Type B pancreatic cell (in vitro differentiated cells): ENCODE measurements at regions not wholly inside any gene's neighbourhood (a gene's known extent, or its start where the extent isn't known, plus 50 kb on each side); places are given as distances from the start of the nearest gene placed in this dataset.

Experiments
- DNase-seq: peaks from one replicate; pipeline ENCODE4 v3.0.0; 2021; ENCODE audit warnings: mixed read lengths; ENCODE audit not compliant: unreplicated experiment; ENCODE audit errors: extremely low spot score
- H3K27ac Mint-ChIP-seq: 2 replicates; pipeline ENCODE4 v1.8.0; 2021; ENCODE audit warnings: mild to moderate bottlenecking, mixed read lengths
- H3K27me3 Mint-ChIP-seq: 2 replicates; pipeline ENCODE4 v1.8.0; 2021; ENCODE audit warnings: mixed read lengths
- H3K36me3 Mint-ChIP-seq: 2 replicates; pipeline ENCODE4 v1.8.0; 2021; ENCODE audit warnings: mixed read lengths
- H3K4me1 Mint-ChIP-seq: one replicate; pipeline ENCODE4 v1.8.0; 2021; ENCODE audit warnings: mixed read lengths; ENCODE audit not compliant: unreplicated experiment
- H3K4me3 Mint-ChIP-seq: 2 replicates; pipeline ENCODE4 v1.8.0; 2021; ENCODE audit warnings: mild to moderate bottlenecking, mixed read lengths
- H3K9me3 Mint-ChIP-seq: 2 replicates; pipeline ENCODE4 v1.8.0; 2021; ENCODE audit warnings: mixed read lengths
- TF ChIP-seq, protein P1 (sequence below): fragments of 200-600 bp; sonication (generic); conservative IDR thresholded peaks from 2 replicates; pipeline ENCODE4 v1.5.0; 2021; ENCODE audit warnings: antibody characterized with exemption, mild to moderate bottlenecking

DNA sequence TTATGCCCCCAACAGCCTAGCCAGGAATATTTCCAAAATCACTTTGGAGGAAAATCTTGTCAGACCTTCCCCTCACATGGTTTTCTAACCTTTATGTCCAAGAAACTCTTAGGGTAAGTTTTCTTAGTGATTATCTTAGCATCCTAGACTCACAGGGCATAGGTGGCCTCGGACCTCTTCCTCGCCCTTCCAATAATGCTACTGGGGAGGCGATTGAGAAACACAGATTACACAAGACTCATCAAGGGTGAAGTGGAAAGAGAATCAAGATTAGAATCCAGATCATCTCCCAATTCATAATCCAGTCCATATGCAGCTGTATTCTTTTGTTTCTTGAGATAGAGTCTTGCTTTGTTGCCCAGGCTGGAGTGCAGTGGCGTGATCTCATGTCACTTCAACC is 358.4 kb upstream of the CDH5 start:
- Mint-ChIP-seq H3K27me3 (peaks cover 7% of the 10 kb centered on the region), H3K4me3 (no peak overlapping the region), H3K36me3 (no peaks in the 10 kb centered on the region), H3K4me1 (no peaks in the 10 kb centered on the region), H3K27ac (no peak overlapping the region), H3K9me3 (no peaks in the 10 kb centered on the region)
- TF ChIP-seq, protein P1, sequence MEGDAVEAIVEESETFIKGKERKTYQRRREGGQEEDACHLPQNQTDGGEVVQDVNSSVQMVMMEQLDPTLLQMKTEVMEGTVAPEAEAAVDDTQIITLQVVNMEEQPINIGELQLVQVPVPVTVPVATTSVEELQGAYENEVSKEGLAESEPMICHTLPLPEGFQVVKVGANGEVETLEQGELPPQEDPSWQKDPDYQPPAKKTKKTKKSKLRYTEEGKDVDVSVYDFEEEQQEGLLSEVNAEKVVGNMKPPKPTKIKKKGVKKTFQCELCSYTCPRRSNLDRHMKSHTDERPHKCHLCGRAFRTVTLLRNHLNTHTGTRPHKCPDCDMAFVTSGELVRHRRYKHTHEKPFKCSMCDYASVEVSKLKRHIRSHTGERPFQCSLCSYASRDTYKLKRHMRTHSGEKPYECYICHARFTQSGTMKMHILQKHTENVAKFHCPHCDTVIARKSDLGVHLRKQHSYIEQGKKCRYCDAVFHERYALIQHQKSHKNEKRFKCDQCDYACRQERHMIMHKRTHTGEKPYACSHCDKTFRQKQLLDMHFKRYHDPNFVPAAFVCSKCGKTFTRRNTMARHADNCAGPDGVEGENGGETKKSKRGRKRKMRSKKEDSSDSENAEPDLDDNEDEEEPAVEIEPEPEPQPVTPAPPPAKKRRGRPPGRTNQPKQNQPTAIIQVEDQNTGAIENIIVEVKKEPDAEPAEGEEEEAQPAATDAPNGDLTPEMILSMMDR, result no peak
- no peak for DNase-seq

DNA sequence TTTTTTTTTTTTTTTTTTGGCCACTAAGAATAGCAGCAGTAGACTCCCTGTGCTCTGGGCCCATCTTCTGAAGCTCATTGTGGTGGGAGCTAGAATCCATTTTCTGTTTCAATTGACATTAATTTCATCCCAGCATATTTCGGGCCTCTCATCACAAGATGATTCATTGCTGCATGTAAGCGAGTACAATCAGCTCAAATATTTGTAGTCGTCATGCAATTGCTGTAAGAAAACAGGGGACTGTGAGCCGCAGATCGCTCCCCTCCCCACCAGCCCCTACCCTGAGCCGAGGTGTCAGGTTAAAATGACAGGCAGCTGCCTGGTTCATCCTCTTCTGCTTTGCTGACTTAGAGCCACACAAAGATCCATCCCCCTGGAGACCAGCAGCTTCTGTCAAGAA is 358.8 kb upstream of the CDH5 start:
- H3K36me3 Mint-ChIP-seq, result no peaks in the 10 kb centered on the region
- TF ChIP-seq, protein P1, result no peak
- H3K27me3 Mint-ChIP-seq, result peaks cover 3% of the 10 kb centered on the region
- H3K9me3 Mint-ChIP-seq, result no peaks in the 10 kb centered on the region
- H3K27ac Mint-ChIP-seq, result no peak overlapping the region
- no peak overlapping the region for H3K4me3 Mint-ChIP-seq
- no peaks in the 10 kb centered on the region for H3K4me1 Mint-ChIP-seq
- no peak for DNase-seq

DNA sequence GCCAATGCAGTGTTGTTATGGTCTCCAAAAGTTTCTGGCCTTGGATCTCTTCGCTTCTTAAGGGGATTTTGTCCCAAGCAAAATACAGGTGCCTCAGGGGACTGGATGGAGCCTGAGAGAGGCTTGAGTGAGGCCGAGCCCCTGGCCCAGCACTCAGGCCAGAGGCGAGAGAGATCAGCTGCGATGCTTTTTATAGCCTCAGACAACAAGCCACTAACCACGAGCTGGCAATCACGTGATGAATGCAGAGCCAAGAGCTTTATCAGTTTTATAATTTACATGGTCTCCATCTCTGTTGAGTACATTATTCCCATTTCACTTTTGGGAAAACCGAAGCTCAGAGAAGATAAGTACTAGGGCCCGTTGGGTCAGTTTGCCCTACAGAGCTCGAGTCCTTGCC is 360.0 kb upstream of the CDH5 start:
- H3K27ac Mint-ChIP-seq, result no peak overlapping the region
- H3K36me3 Mint-ChIP-seq, result no peaks in the 10 kb centered on the region
- H3K9me3 Mint-ChIP-seq, result no peaks in the 10 kb centered on the region
- H3K27me3 Mint-ChIP-seq, result peaks cover 3% of the 10 kb centered on the region
- H3K4me1 Mint-ChIP-seq, result no peaks in the 10 kb centered on the region
- H3K4me3 Mint-ChIP-seq, result no peak overlapping the region
- TF ChIP-seq, protein P1, result no peak
- no peak for DNase-seq

DNA sequence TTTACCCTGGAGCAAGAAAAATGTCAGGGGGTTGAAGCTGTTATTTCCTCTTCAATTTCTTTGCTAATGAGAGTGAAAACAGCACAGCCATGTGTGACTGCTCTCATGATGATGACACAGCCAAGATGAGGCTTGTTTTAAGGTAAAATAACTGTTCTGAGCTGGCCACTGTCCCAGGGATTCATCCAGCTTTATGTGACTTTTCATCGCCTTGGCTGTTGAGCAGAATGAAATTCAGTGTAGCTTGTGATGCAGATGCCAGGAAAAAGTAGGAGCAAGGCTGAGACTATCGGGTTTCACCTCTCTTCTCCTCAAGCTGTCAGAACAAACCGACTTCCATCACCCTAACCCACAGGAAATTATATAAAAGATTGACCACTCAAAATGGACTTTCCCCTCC is 361.8 kb upstream of the CDH5 start:
- Mint-ChIP-seq H3K4me1 (no peaks in the 10 kb centered on the region), H3K27ac (no peak overlapping the region), H3K4me3 (no peak overlapping the region), H3K27me3 (peaks cover 12% of the 10 kb centered on the region), H3K9me3 (no peaks in the 10 kb centered on the region), H3K36me3 (no peaks in the 10 kb centered on the region)
- no peak for DNase-seq
- TF ChIP-seq, protein P1, result no peak

DNA sequence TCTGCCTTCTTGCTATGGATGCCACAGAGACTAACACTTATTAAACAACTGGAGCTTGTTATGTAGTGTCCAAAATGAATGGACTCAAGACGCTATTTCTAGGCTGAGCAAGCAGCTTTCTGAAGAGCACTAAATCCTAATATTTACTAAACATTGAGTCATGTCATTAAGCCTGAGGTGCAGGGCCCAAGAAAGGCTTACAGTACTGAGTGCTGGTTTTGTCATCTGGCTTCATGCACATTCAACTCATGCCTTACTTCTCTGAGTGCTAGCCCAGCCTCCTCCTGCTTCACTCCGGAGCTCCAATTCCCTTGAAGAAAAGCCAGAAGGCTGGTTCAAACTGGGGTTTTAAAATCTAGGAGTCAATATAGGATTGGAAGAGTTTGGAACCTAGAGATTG is 363.3 kb upstream of the CDH5 start:
- DNase-seq, result no peak
- TF ChIP-seq, protein P1, result no peak
- H3K27ac Mint-ChIP-seq, result no peak overlapping the region
- H3K4me1 Mint-ChIP-seq, result no peaks in the 10 kb centered on the region
- H3K4me3 Mint-ChIP-seq, result no peak overlapping the region
- no peaks in the 10 kb centered on the region for H3K9me3 Mint-ChIP-seq
- no peaks in the 10 kb centered on the region for H3K36me3 Mint-ChIP-seq
- H3K27me3 Mint-ChIP-seq, result peaks cover 12% of the 10 kb centered on the region

DNA sequence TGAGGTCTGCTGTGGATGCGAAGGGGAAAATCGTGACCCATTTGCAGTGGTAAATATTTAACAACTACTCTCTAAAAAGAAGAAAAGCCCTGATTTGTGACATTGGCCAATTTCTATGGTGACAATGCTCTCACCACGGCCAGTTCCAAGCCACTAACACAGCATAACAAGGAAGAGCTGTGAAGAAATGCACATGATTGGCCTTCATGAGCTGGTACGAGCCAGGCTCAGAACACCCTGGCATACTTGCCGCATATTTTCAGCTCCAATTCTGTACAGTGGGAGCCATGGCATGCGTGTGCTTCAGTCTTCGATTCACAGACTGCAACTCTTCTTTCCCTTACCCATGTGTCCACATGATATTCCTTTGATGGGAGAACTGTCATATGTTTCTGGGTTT is 363.9 kb upstream of the CDH5 start:
- Mint-ChIP-seq H3K27me3 (peaks cover 14% of the 10 kb centered on the region), H3K4me1 (no peaks in the 10 kb centered on the region), H3K4me3 (no peak overlapping the region), H3K9me3 (no peaks in the 10 kb centered on the region), H3K36me3 (no peaks in the 10 kb centered on the region), H3K27ac (no peak overlapping the region)
- TF ChIP-seq, protein P1, result no peak
- no peak for DNase-seq
